ENCODE measurements at regions not wholly inside any gene's neighbourhood (a gene's known extent, or its start where the extent isn't known, plus 50 kb on each side); places are given as distances from the start of the nearest gene placed in this dataset.

- TF ChIP-seq CREB1 (IDR thresholded peaks at IDR 0.05) (no peak), SIN3A (conservative IDR thresholded peaks at IDR 0.05 in 1 of 2, IDR thresholded peaks at IDR 0.05 in 1 of 2; ENCODE audit: low read depth in 1 of 2, low read length in 2 of 2) (no peak)
Measured at GRCh38 chr12:126389961-126390360, 1324.7 kb downstream of the AACS start (continued).
